T-helper 1 cell treated with Interleukin-12 subunit alpha and Interleukin-12 subunit beta and Interleukin-4 antibody, amounts not matched to agents 30 ng/mL and 1 ng/mL, for 36 hours (primary cell): ENCODE measurements at regions not wholly inside any gene's neighbourhood (a gene's known extent, or its start where the extent isn't known, plus 50 kb on each side); places are given as distances from the start of the nearest gene placed in this dataset.

ENCODE experiments used
- intact Hi-C: fragments of 100-400 bp; cut with micrococcal nuclease; formaldehyde crosslinking; loops from one replicate; pipeline ENCODE4 v1.15.1; 2024

GRCh38 chr14:100673085-100673806 lies 53.4 kb upstream of the DLK1 start:
- intact Hi-C loops: no loop called here

GRCh38 chr14:100673807-100674154 lies 52.9 kb upstream of the DLK1 start:
- intact Hi-C loops: no loop called here

- intact Hi-C loops: no loop called here
Observed at GRCh38 chr14:100674428-100674827, 52.3 kb upstream of the DLK1 start.

- intact Hi-C loops: no loop called here
Observed at GRCh38 chr14:100674897-100675619, 51.6 kb upstream of the DLK1 start.

GRCh38 chr14:100675699-100676684 lies 50.7 kb upstream of the DLK1 start:
- intact Hi-C loops: no loop called here
